ENCODE measurements at regions not wholly inside any gene's neighbourhood (a gene's known extent, or its start where the extent isn't known, plus 50 kb on each side); places are given as distances from the start of the nearest gene placed in this dataset.

GRCh38 chr5:158115468-158115867 is 256.5 kb upstream of the CLINT1 start:
- DNase-seq: no peak
- TF ChIP-seq CTCF (IDR thresholded peaks at IDR 0.05): no peak
- no peak for TF ChIP-seq POLR2A (IDR thresholded peaks at IDR 0.05)
- 59 to 79% (median 73%) methylated on average over 1 of the region's 1 CpG for WGBS, 4 donors

GRCh38 chr5:158108177-158108576 is 249.2 kb upstream of the CLINT1 start:
- H3K4me1 ChIP-seq (replicated peaks in 1 of 2): no peaks in the 10 kb centered on the region
- H3K27ac ChIP-seq: no peak overlapping the region
- WGBS, 4 donors: 88 to 96% (median 90%) methylated on average over 3 of the region's 3 CpGs
- intact Hi-C loops (cut with DNase I): no loop called here
- no peaks in the 10 kb centered on the region for H3K27me3 ChIP-seq
- no peak for TF ChIP-seq POLR2A (IDR thresholded peaks at IDR 0.05)
- no peak for TF ChIP-seq CTCF (IDR thresholded peaks at IDR 0.05)
- no peak for DNase-seq
- no peaks in the 10 kb centered on the region for H3K9me3 ChIP-seq (replicated peaks in 1 of 3)
- H3K36me3 ChIP-seq (replicated peaks in 1 of 2): no peaks in the 10 kb centered on the region
- H3K4me3 ChIP-seq: no peak overlapping the region

More at GRCh38 chr5:158115468-158115867, 256.5 kb upstream of the CLINT1 start:
- no peaks in the 10 kb centered on the region for H3K36me3 ChIP-seq (replicated peaks in 1 of 2)
- H3K4me3 ChIP-seq: no peak overlapping the region
- intact Hi-C loops (cut with DNase I): no loop called here
- no peaks in the 10 kb centered on the region for H3K9me3 ChIP-seq (replicated peaks in 1 of 3)
- no peak overlapping the region for H3K27ac ChIP-seq
- H3K27me3 ChIP-seq: no peaks in the 10 kb centered on the region
- H3K4me1 ChIP-seq (replicated peaks in 1 of 2): peaks cover 0 to 5% of the 10 kb centered on the region in 2 donors

GRCh38 chr5:158100373-158100888 is 241.5 kb upstream of the CLINT1 start:
- 46 to 66% (median 60%) methylated on average over 2 of the region's 2 CpGs for WGBS, 4 donors
- no peaks in the 10 kb centered on the region for H3K27me3 ChIP-seq
- H3K36me3 ChIP-seq (replicated peaks in 1 of 2): no peaks in the 10 kb centered on the region
- TF ChIP-seq CTCF (IDR thresholded peaks at IDR 0.05) (no peak), POLR2A (IDR thresholded peaks at IDR 0.05) (no peak)
- no peak overlapping the region for H3K4me3 ChIP-seq
- H3K4me1 ChIP-seq (replicated peaks in 1 of 2): no peaks in the 10 kb centered on the region
- peaks cover 0 to 4% (median 0%) of the 10 kb centered on the region in 3 donors for H3K9me3 ChIP-seq (replicated peaks in 1 of 3)
- DNase-seq: no peak
- intact Hi-C loops (cut with DNase I): no loop called here
- H3K27ac ChIP-seq: no peak overlapping the region

- no peak for TF ChIP-seq POLR2A (IDR thresholded peaks at IDR 0.05)
- no peak for TF ChIP-seq CTCF (IDR thresholded peaks at IDR 0.05)
- no peak for DNase-seq
- no peaks in the 10 kb centered on the region for H3K27me3 ChIP-seq
- H3K27ac ChIP-seq: no peak overlapping the region
- no peak overlapping the region for H3K4me3 ChIP-seq
- 74 to 86% (median 79%) methylated on average over 12 of the region's 12 CpGs for WGBS, 4 donors
- no peaks in the 10 kb centered on the region for H3K36me3 ChIP-seq (replicated peaks in 1 of 2)
- no peaks in the 10 kb centered on the region for H3K4me1 ChIP-seq (replicated peaks in 1 of 2)
- intact Hi-C loops (cut with DNase I): no loop called here
- H3K9me3 ChIP-seq (replicated peaks in 1 of 3): peaks cover 0 to 4% (median 0%) of the 10 kb centered on the region in 3 donors
Observed at GRCh38 chr5:158099571-158100105, 240.7 kb upstream of the CLINT1 start.

Data from adrenal gland (tissue), 9 donors.